SK-N-SH (cell line): ENCODE measurements at regions not wholly inside any gene's neighbourhood (a gene's known extent, or its start where the extent isn't known, plus 50 kb on each side); places are given as distances from the start of the nearest gene placed in this dataset.
A peak's percentile ranks its signal among the peaks of the same experiment; 100 is the strongest.

Source experiments
- CTCF ChIA-PET: fragments of 300-600, 350-600 bp; formaldehyde crosslinking; extraction: SDS; loops from one replicate; lab custom pipeline; 2021; lab: Yijun Ruan, JAX
- POLR2A ChIA-PET: fragments of 350-600 bp; sonication (Branson Sonifier 250); formaldehyde crosslinking; extraction: SDS; loops from one replicate; lab custom pipeline; 2020; ENCODE audit warnings: antibody characterized with exemption, inconsistent platforms; lab: Yijun Ruan, JAX
- DNase-seq: peaks from one replicate; pipeline ENCODE4 v3.0.0; 2012
- H2AFZ ChIP-seq: fragments of 200-600 bp; sonication (generic); 2 replicates; pipeline ENCODE4 v1.8.1; 2016; ENCODE audit warnings: antibody characterized with exemption, mild to moderate bottlenecking, low read depth
- H3F3A ChIP-seq: fragments of 200-600 bp; sonication (generic); replicated peaks from 2 replicates; pipeline ENCODE3; 2016; ENCODE audit warnings: antibody characterized with exemption, mild to moderate bottlenecking; ENCODE audit not compliant: insufficient read depth
- H3K27ac ChIP-seq, 2 experiments: fragments of 200-500 bp in 1 of 2; fragments of 200-600 bp in 1 of 2; sonication (Bioruptor generic) in 1 of 2; sonication (generic), shearing (Covaris generic) in 1 of 2; 2 replicates each; pipeline versions ENCODE4 v1.5.1 to v1.6.1; 2014 to 2016; ENCODE audit warnings: low read depth in 2 of 2, inconsistent platforms in 1 of 2, low read length in 1 of 2, mild to moderate bottlenecking in 1 of 2, mixed read lengths in 1 of 2
- H3K27me3 ChIP-seq: fragments of 200-600 bp; sonication (generic), shearing (Covaris generic); 2 replicates; pipeline ENCODE4 v1.6.1; 2016; ENCODE audit warnings: mixed run types; ENCODE audit not compliant: insufficient read depth
- H3K36me3 ChIP-seq, 2 experiments: fragments of 200-500 bp in 1 of 2; fragments of 200-600 bp in 1 of 2; sonication (Bioruptor generic) in 1 of 2; sonication (generic) in 1 of 2; replicated peaks in 1 of 2; 2 replicates each; pipeline versions ENCODE3 to v1.5.1; 2014 to 2016; ENCODE audit warnings: low read length in 1 of 2, mild to moderate bottlenecking in 1 of 2; ENCODE audit not compliant: insufficient read depth in 2 of 2, control insufficient read depth in 1 of 2
- H3K4me1 ChIP-seq, 2 experiments: fragments of 200-500 bp in 1 of 2; fragments of 200-600 bp in 1 of 2; sonication (Bioruptor generic) in 1 of 2; sonication (generic), shearing (Covaris generic) in 1 of 2; 2 replicates each; pipeline versions ENCODE4 v1.5.1 to v1.6.1; 2014 to 2016; ENCODE audit warnings: low read depth in 1 of 2, low read length in 1 of 2, mixed run types in 1 of 2; ENCODE audit not compliant: insufficient read depth in 2 of 2, control insufficient read depth in 1 of 2
- H3K4me2 ChIP-seq: fragments of 200-600 bp; sonication (generic), shearing (Covaris generic); 2 replicates; pipeline ENCODE4 v1.6.1; 2017; ENCODE audit warnings: mixed run types
- H3K4me3 ChIP-seq, 2 experiments: fragments of 200-500 bp in 1 of 2; fragments of 200-600 bp in 1 of 2; sonication (Bioruptor generic) in 1 of 2; sonication (generic), shearing (Covaris generic) in 1 of 2; 2 replicates each; pipeline versions ENCODE4 v1.5.1 to v1.8.1; 2014 to 2016; ENCODE audit warnings: low read depth in 2 of 2, inconsistent platforms in 1 of 2, low read length in 1 of 2, mild to moderate bottlenecking in 1 of 2, mixed read lengths in 1 of 2, moderate library complexity in 1 of 2
- H3K79me2 ChIP-seq: fragments of 200-600 bp; sonication (generic); 2 replicates; pipeline ENCODE4 v1.8.1; 2017; ENCODE audit warnings: mild to moderate bottlenecking; ENCODE audit not compliant: insufficient read depth
- H3K9ac ChIP-seq: fragments of 200-600 bp; sonication (generic); 2 replicates; pipeline ENCODE4 v1.6.1; 2017; ENCODE audit warnings: mixed run types
- H3K9me2 ChIP-seq: fragments of 200-600 bp; sonication (generic); 2 replicates; pipeline ENCODE4 v1.6.1; 2017; ENCODE audit warnings: mixed run types
- H3K9me3 ChIP-seq: fragments of 200-600 bp; sonication (generic); 2 replicates; pipeline ENCODE4 v1.6.1; 2017; ENCODE audit warnings: mixed run types, mild to moderate bottlenecking, moderate library complexity
- H4K20me1 ChIP-seq: fragments of 200-600 bp; sonication (generic); 2 replicates; pipeline ENCODE4 v1.6.1; 2017; ENCODE audit warnings: mild to moderate bottlenecking, mixed run types; ENCODE audit not compliant: insufficient read depth
- CHD2 ChIP-seq: fragments of 150-350 bp; IDR thresholded peaks from 2 replicates; pipeline ENCODE4 v1.6.1; 2018; ENCODE audit warnings: low read length; ENCODE audit not compliant: partially characterized antibody
- ELF1 ChIP-seq: IDR thresholded peaks from 2 replicates; pipeline ENCODE4 v1.4.0; 2012
- EP300 ChIP-seq, 2 experiments: IDR thresholded peaks; 2 replicates each; pipeline versions ENCODE4 v1.4.0 to v1.6.1; 2012; ENCODE audit warnings: borderline replicate concordance in 1 of 2, low read depth in 1 of 2, low read length in 1 of 2
- EZH2phosphoT487 ChIP-seq: fragments of 200-600 bp; sonication (generic); IDR thresholded peaks from 2 replicates; pipeline ENCODE4 v1.6.1; 2017; ENCODE audit warnings: low read depth, mixed run types, mild to moderate bottlenecking, antibody characterized with exemption, moderate library complexity, borderline replicate concordance
- FOSL2 ChIP-seq: IDR thresholded peaks from 2 replicates; pipeline ENCODE4 v1.4.0; 2012; ENCODE audit warnings: low read depth, mild to moderate bottlenecking, moderate library complexity, borderline replicate concordance
- FOXJ3 ChIP-seq: sonication (generic); formaldehyde crosslinking; IDR thresholded peaks from 2 replicates; pipeline ENCODE4 v1.5.1; 2020; ENCODE audit warnings: mild to moderate bottlenecking, missing genetic modification reagents
- FOXM1 ChIP-seq: IDR thresholded peaks from 2 replicates; pipeline ENCODE4 v1.4.0; 2012; ENCODE audit warnings: low read depth, mild to moderate bottlenecking
- GABPA ChIP-seq: IDR thresholded peaks from 2 replicates; pipeline ENCODE4 v1.4.0; 2012; ENCODE audit warnings: low read depth, mild to moderate bottlenecking
- GATA2 ChIP-seq: sonication (generic); formaldehyde crosslinking; IDR thresholded peaks from 2 replicates; pipeline ENCODE4 v1.5.0; 2020; ENCODE audit warnings: mild to moderate bottlenecking, missing genetic modification reagents
- IRF3 ChIP-seq: fragments of 150-350 bp; IDR thresholded peaks from 2 replicates; pipeline ENCODE4 v1.6.1; 2016; ENCODE audit warnings: mild to moderate bottlenecking, low read depth, low read length
- JUND ChIP-seq: IDR thresholded peaks from 2 replicates; pipeline ENCODE4 v1.4.0; 2012
- MAX ChIP-seq: IDR thresholded peaks from 2 replicates; pipeline ENCODE4 v1.4.0; 2012; ENCODE audit warnings: low read depth
- MXI1 ChIP-seq: IDR thresholded peaks from 2 replicates; pipeline ENCODE4 v1.6.1; 2012; ENCODE audit warnings: mild to moderate bottlenecking, low read depth, low read length, improper control_type of control experiment
- NFIC ChIP-seq: IDR thresholded peaks from 2 replicates; pipeline ENCODE4 v1.4.0; 2012; ENCODE audit warnings: borderline replicate concordance
- POLR2AphosphoS5 ChIP-seq: IDR thresholded peaks from 2 replicates; pipeline ENCODE4 v1.6.1; 2012; ENCODE audit warnings: low read depth, low read length
- RCOR1 ChIP-seq: fragments of 150-350 bp; IDR thresholded peaks from 2 replicates; pipeline ENCODE4 v1.6.1; 2017; ENCODE audit warnings: antibody characterized with exemption, low read length
- REST ChIP-seq: IDR thresholded peaks from 2 replicates; pipeline ENCODE4 v1.6.1; 2012; ENCODE audit warnings: mild to moderate bottlenecking, low read depth, low read length, moderate library complexity
- RFX5 ChIP-seq: IDR thresholded peaks from 2 replicates; pipeline ENCODE4 v1.6.1; 2012; ENCODE audit warnings: mild to moderate bottlenecking, improper control_type of control experiment, low read length
- RXRA ChIP-seq: IDR thresholded peaks from 2 replicates; pipeline ENCODE4 v1.4.0; 2012; ENCODE audit warnings: low read depth, mild to moderate bottlenecking, borderline replicate concordance
- TAF1 ChIP-seq: IDR thresholded peaks from 2 replicates; pipeline ENCODE4 v1.6.1; 2012; ENCODE audit warnings: low read depth, mild to moderate bottlenecking, low read length, moderate library complexity, borderline replicate concordance
- TCF12 ChIP-seq: IDR thresholded peaks from 2 replicates; pipeline ENCODE4 v1.4.0; 2012
- TEAD4 ChIP-seq: IDR thresholded peaks from 2 replicates; pipeline ENCODE4 v1.4.0; 2012; ENCODE audit warnings: mild to moderate bottlenecking, borderline replicate concordance; ENCODE audit not compliant: insufficient read depth
- USF1 ChIP-seq: IDR thresholded peaks from 2 replicates; pipeline ENCODE4 v1.4.0; 2012; ENCODE audit warnings: low read depth, borderline replicate concordance
- USF2 ChIP-seq: fragments of 150-350 bp; IDR thresholded peaks from 2 replicates; pipeline ENCODE4 v1.6.1; 2017; ENCODE audit warnings: antibody characterized with exemption, low read length, low read depth, borderline replicate concordance
- YY1 ChIP-seq: IDR thresholded peaks from 2 replicates; pipeline ENCODE4 v1.4.0; 2012; ENCODE audit warnings: low read depth, mild to moderate bottlenecking
- ZBTB33 ChIP-seq: IDR thresholded peaks from 2 replicates; pipeline ENCODE4 v1.4.0; 2012; ENCODE audit warnings: low read depth, borderline replicate concordance
- WGBS: methylation state at CpG from one replicate; pipeline ENCODE4 v1.1.6; 2017; ENCODE audit warnings: low lambda C conversion rate; 5-methylcytosine and 5-hydroxymethylcytosine counted together

- Histone ChIP-seq H3F3A (peaks cover 15% of the 10 kb centered on the region), H3K9me2 (no peaks in the 10 kb centered on the region), H4K20me1 (no peaks in the 10 kb centered on the region), H3K27ac (peak overlapping the region in 1 of 2 experiments; percentile 61; a peak in 2 of 4 replicates), H3K27me3 (no peaks in the 10 kb centered on the region), H3K9ac (peak overlapping the region; percentile 15; the same call in 1 of the 2 replicates), H3K79me2 (no peaks in the 10 kb centered on the region), H3K4me1 (no peaks in the 10 kb centered on the region), H3K4me3 (no peak overlapping the region), H3K9me3 (peaks cover 33% of the 10 kb centered on the region), H3K36me3 (peaks cover 0 to 5% of the 10 kb centered on the region in 2 experiments), H3K4me2 (no peak overlapping the region), H2AFZ (peak overlapping the region; percentile 57; the same call in 1 of the 2 replicates)
- 18% methylated on average over 2 of the region's 2 CpGs for WGBS
- no peak for DNase-seq
- CTCF ChIA-PET, result no interaction called here
- POLR2A ChIA-PET, result no interaction called here
- TF ChIP-seq USF1, result no peak
- no peak for TF ChIP-seq MXI1
- peak; percentile 91 for TF ChIP-seq FOSL2
- TF ChIP-seq ELF1, result no peak
- TF ChIP-seq IRF3, result no peak
- TF ChIP-seq USF2, result no peak
- peak; percentile 85; the same call in 1 of the 2 replicates for TF ChIP-seq RXRA
- no peak for TF ChIP-seq GABPA
- TF ChIP-seq TEAD4, result peak; percentile 86; the same call in 1 of the 2 replicates
- TF ChIP-seq EP300 (IDR thresholded peaks at IDR 0.05; ENCODE audit: borderline replicate concordance in 1 of 2, low read depth in 1 of 2, low read length in 1 of 2), result peak in 1 of 2 experiments; percentile 86; a peak in 1 of 4 replicates
- TF ChIP-seq CHD2, result no peak
- TF ChIP-seq YY1, result no peak
- TF ChIP-seq FOXM1, result no peak
- no peak for TF ChIP-seq EZH2phosphoT487
- TF ChIP-seq MAX, result no peak
- TF ChIP-seq NFIC, result peak; percentile 30; the same call in 1 of the 2 replicates
- TF ChIP-seq ZBTB33, result 0 out of 2 replicates have a peak, but pooled peaks have one; percentile 34
- no peak for TF ChIP-seq TAF1
- peak; percentile 30; the same call in 1 of the 2 replicates for TF ChIP-seq POLR2AphosphoS5
- no peak for TF ChIP-seq REST
- TF ChIP-seq TCF12, result peak; percentile 83
- no peak for TF ChIP-seq RFX5
- TF ChIP-seq RCOR1, result no peak
- no peak for TF ChIP-seq GATA2 (CRISPR knock-in tag)
- TF ChIP-seq JUND, result peak; percentile 87
- no peak for TF ChIP-seq FOXJ3
Measured at GRCh38 chr2:201532686-201533304, 81.3 kb downstream of the STRADB start.
